Adrenal gland (tissue), 9 donors: ENCODE measurements at regions not wholly inside any gene's neighbourhood (a gene's known extent, or its start where the extent isn't known, plus 50 kb on each side); places are given as distances from the start of the nearest gene placed in this dataset.

Experiments used
- DNase-seq, 7 donors: peaks; one replicate each; pipeline ENCODE4 v3.0.0-alpha.2; 2019 to 2020
- H3K27ac ChIP-seq, 5 donors: fragments of 200-600 bp; sonication (generic) in 4 of 5; 1 replicate in 3 of 5; 2 replicates in 2 of 5; pipeline versions ENCODE4 v1.5.1 to v1.8.0; 2016 to 2020; ENCODE audit warnings: mild to moderate bottlenecking in 1 of 5
- H3K27me3 ChIP-seq: fragments of 200-600 bp; 2 replicates; pipeline ENCODE4 v1.8.0; 2021
- H3K36me3 ChIP-seq, 2 donors: fragments of 200-600 bp; replicated peaks in 1 of 2; 1 replicate in 1 of 2; 2 replicates in 1 of 2; pipeline versions ENCODE4 v1.5.1 to v1.8.0; 2018 to 2022
- H3K4me1 ChIP-seq, 2 donors: fragments of 200-600 bp; replicated peaks in 1 of 2; 1 replicate in 1 of 2; 2 replicates in 1 of 2; pipeline versions ENCODE4 v1.5.1 to v1.8.0; 2018 to 2021
- H3K4me3 ChIP-seq, 4 donors: fragments of 200-600 bp; sonication (generic) in 3 of 4; one replicate each; pipeline ENCODE4 v1.5.1; 2016 to 2018
- H3K9me3 ChIP-seq, 3 donors: fragments of 200-600 bp; sonication (generic) in 1 of 3; replicated peaks in 1 of 3; 1 replicate in 2 of 3; 2 replicates in 1 of 3; pipeline versions ENCODE4 v1.5.1 to v1.8.0; 2016 to 2021
- CTCF ChIP-seq, 6 experiments: fragments of 450-650 bp in 4 of 6; fragments of 200-600 bp in 2 of 6; sonication (generic) in 1 of 6; IDR thresholded peaks; 1 replicate in 5 of 6; 2 replicates in 1 of 6; pipeline versions ENCODE4 v1.5.1 to v1.8.0; 2016 to 2021; ENCODE audit warnings: antibody characterized with exemption in 6 of 6, mild to moderate bottlenecking in 2 of 6, moderate library complexity in 1 of 6
- POLR2A ChIP-seq, 2 donors: fragments of 450-650 bp; IDR thresholded peaks; one replicate each; pipeline ENCODE4 v1.6.1; 2017; ENCODE audit warnings: antibody characterized with exemption in 2 of 2, mild to moderate bottlenecking in 2 of 2, moderate library complexity in 1 of 2
- WGBS, 4 donors: extraction: QIAGEN DNeasy Blood & Tissue Kit in 2 of 4; methylation state at CpG; one replicate each; pipeline versions ENCODE4 v1.1.5 to v1.1.7; 2013 to 2017; 5-methylcytosine and 5-hydroxymethylcytosine counted together
- intact Hi-C, 2 donors: fragments of 100-400 bp; cut with DNase I; formaldehyde crosslinking; loops; one replicate each; pipeline versions ENCODE4 v1.14.1 to v1.15.0; 2022 to 2023
- donor health status: healthy with polysubstance abuse.
- donor health status: Bipolar disorder and iron deficiency.
- donor health status: DM: yes; HTN: yes; CAD: no.
- donor health status: DM: no; HTN: no; CAD: no.
- donor health status: DM: no; HTN: no; CAD: no.

- Histone ChIP-seq H3K36me3 (no peaks in the 10 kb centered on the region), H3K27ac (no peak overlapping the region), H3K4me1 (peaks cover 0 to 4% of the 10 kb centered on the region in 2 donors), H3K4me3 (no peak overlapping the region), H3K27me3 (no peaks in the 10 kb centered on the region), H3K9me3 (no peaks in the 10 kb centered on the region)
- TF ChIP-seq POLR2A (IDR thresholded peaks at IDR 0.05) (no peak), CTCF (IDR thresholded peaks at IDR 0.05) (no peak)
- intact Hi-C loops: no loop called here
- no peak for DNase-seq
- WGBS, 4 donors: 62 to 74% (median 67%) methylated on average over 2 of the region's 2 CpGs
Observed at GRCh38 chr21:19122356-19122755, 718.8 kb upstream of the TMPRSS15 start.

- Histone ChIP-seq H3K9me3 (no peaks in the 10 kb centered on the region), H3K27me3 (no peaks in the 10 kb centered on the region), H3K4me3 (no peak overlapping the region), H3K4me1 (peaks cover 0 to 4% of the 10 kb centered on the region in 2 donors), H3K27ac (no peak overlapping the region), H3K36me3 (no peaks in the 10 kb centered on the region)
- no peak for TF ChIP-seq CTCF (IDR thresholded peaks at IDR 0.05)
- TF ChIP-seq POLR2A (IDR thresholded peaks at IDR 0.05): no peak
- intact Hi-C loops: no loop called here
- peak in 5 of 7 donors; percentile 8 to 56 (median 21) for DNase-seq
- 46 to 62% (median 55%) methylated on average over 5 of the region's 5 CpGs for WGBS, 4 donors
Observed at GRCh38 chr21:19123053-19123452, 719.5 kb upstream of the TMPRSS15 start.

- H3K36me3 ChIP-seq: no peaks in the 10 kb centered on the region
- H3K9me3 ChIP-seq: no peaks in the 10 kb centered on the region
- intact Hi-C loops: no loop called here
- peaks cover 0 to 4% of the 10 kb centered on the region in 2 donors for H3K4me1 ChIP-seq
- WGBS, 4 donors: 85 to 86% (median 85%) methylated on average over 2 of the region's 2 CpGs
- no peak overlapping the region for H3K27ac ChIP-seq
- TF ChIP-seq CTCF (IDR thresholded peaks at IDR 0.05) (no peak), POLR2A (IDR thresholded peaks at IDR 0.05) (no peak)
- no peaks in the 10 kb centered on the region for H3K27me3 ChIP-seq
- H3K4me3 ChIP-seq: no peak overlapping the region
- no peak for DNase-seq
Observed at GRCh38 chr21:19123525-19123924, 719.9 kb upstream of the TMPRSS15 start.

GRCh38 chr21:19124691-19125090 lies 721.1 kb upstream of the TMPRSS15 start:
- no peak overlapping the region for H3K4me3 ChIP-seq
- H3K36me3 ChIP-seq: no peaks in the 10 kb centered on the region
- no peaks in the 10 kb centered on the region for H3K9me3 ChIP-seq
- no peaks in the 10 kb centered on the region for H3K27me3 ChIP-seq
- no peak overlapping the region for H3K27ac ChIP-seq
- peaks cover 0 to 4% of the 10 kb centered on the region in 2 donors for H3K4me1 ChIP-seq
- TF ChIP-seq CTCF (IDR thresholded peaks at IDR 0.05) (no peak), POLR2A (IDR thresholded peaks at IDR 0.05) (no peak)
- DNase-seq: no peak
- intact Hi-C loops: no loop called here
